ENCODE measurements at regions not wholly inside any gene's neighbourhood (a gene's known extent, or its start where the extent isn't known, plus 50 kb on each side); places are given as distances from the start of the nearest gene placed in this dataset.

GRCh38 chr6:148211777-148212324 lies 130.8 kb upstream of the SASH1 start:
- Histone ChIP-seq H3K4me1 (ENCODE audit: control insufficient read depth in 2 of 3, insufficient read depth in 2 of 3, low read depth in 1 of 3, low read length in 3 of 3) (no peaks in the 10 kb centered on the region), H3K4me3 (ENCODE audit: low read length in 3 of 3) (no peak overlapping the region), H3K27ac (ENCODE audit: low read depth in 2 of 2, low read length in 2 of 2) (no peak overlapping the region), H3K36me3 (ENCODE audit: control insufficient read depth in 2 of 3, insufficient read depth in 3 of 3, low read length in 3 of 3) (no peaks in the 10 kb centered on the region), H3K9me3 (ENCODE audit: control insufficient read depth in 2 of 3, insufficient read depth in 1 of 3, low read length in 3 of 3) (no peaks in the 10 kb centered on the region), H3K9ac (ENCODE audit: low read length in 3 of 3) (no peak overlapping the region), H3K27me3 (ENCODE audit: control insufficient read depth, insufficient read depth, low read length) (no peaks in the 10 kb centered on the region)
- DNase-seq (no peak), FAIRE-seq (no peak)
- intact Hi-C loops (cut with DNase I) = no loop called here
- no peak for TF ChIP-seq CTCF (IDR thresholded peaks at IDR 0.05; ENCODE audit: borderline replicate concordance, extremely low read depth, insufficient read depth)

GRCh38 chr6:148212366-148212765 lies 130.3 kb upstream of the SASH1 start:
- H3K4me3 ChIP-seq (ENCODE audit: low read length in 3 of 3) = no peak overlapping the region
- no peak overlapping the region for H3K27ac ChIP-seq (ENCODE audit: low read depth in 2 of 2, low read length in 2 of 2)
- no peaks in the 10 kb centered on the region for H3K9me3 ChIP-seq (ENCODE audit: control insufficient read depth in 2 of 3, insufficient read depth in 1 of 3, low read length in 3 of 3)
- no peak for DNase-seq
- H3K36me3 ChIP-seq (ENCODE audit: control insufficient read depth in 2 of 3, insufficient read depth in 3 of 3, low read length in 3 of 3) = no peaks in the 10 kb centered on the region
- no peak for FAIRE-seq
- no peak overlapping the region for H3K9ac ChIP-seq (ENCODE audit: low read length in 3 of 3)
- H3K27me3 ChIP-seq (ENCODE audit: control insufficient read depth, insufficient read depth, low read length) = no peaks in the 10 kb centered on the region
- intact Hi-C loops (cut with DNase I) = no loop called here
- H3K4me1 ChIP-seq (ENCODE audit: control insufficient read depth in 2 of 3, insufficient read depth in 2 of 3, low read depth in 1 of 3, low read length in 3 of 3) = no peaks in the 10 kb centered on the region
- TF ChIP-seq CTCF (IDR thresholded peaks at IDR 0.05; ENCODE audit: borderline replicate concordance, extremely low read depth, insufficient read depth) = no peak

- Histone ChIP-seq H3K9me3 (ENCODE audit: control insufficient read depth in 2 of 3, insufficient read depth in 1 of 3, low read length in 3 of 3) (no peaks in the 10 kb centered on the region), H3K9ac (ENCODE audit: low read length in 3 of 3) (no peak overlapping the region), H3K4me1 (ENCODE audit: control insufficient read depth in 2 of 3, insufficient read depth in 2 of 3, low read depth in 1 of 3, low read length in 3 of 3) (no peaks in the 10 kb centered on the region), H3K4me3 (ENCODE audit: low read length in 3 of 3) (no peak overlapping the region), H3K36me3 (ENCODE audit: control insufficient read depth in 2 of 3, insufficient read depth in 3 of 3, low read length in 3 of 3) (no peaks in the 10 kb centered on the region), H3K27me3 (ENCODE audit: control insufficient read depth, insufficient read depth, low read length) (no peaks in the 10 kb centered on the region), H3K27ac (ENCODE audit: low read depth in 2 of 2, low read length in 2 of 2) (no peak overlapping the region)
- FAIRE-seq (no peak), DNase-seq (no peak)
- no peak for TF ChIP-seq CTCF (IDR thresholded peaks at IDR 0.05; ENCODE audit: borderline replicate concordance, extremely low read depth, insufficient read depth)
- intact Hi-C loops (cut with DNase I) = no loop called here
Observed at GRCh38 chr6:148213366-148213765, 129.3 kb upstream of the SASH1 start.

GRCh38 chr6:148214667-148215066 lies 128.0 kb upstream of the SASH1 start:
- no peak overlapping the region for H3K4me3 ChIP-seq (ENCODE audit: low read length in 3 of 3)
- no peak overlapping the region for H3K27ac ChIP-seq (ENCODE audit: low read depth in 2 of 2, low read length in 2 of 2)
- no peak for FAIRE-seq
- intact Hi-C loops (cut with DNase I) = no loop called here
- no peak for TF ChIP-seq CTCF (IDR thresholded peaks at IDR 0.05; ENCODE audit: borderline replicate concordance, extremely low read depth, insufficient read depth)
- H3K4me1 ChIP-seq (ENCODE audit: control insufficient read depth in 2 of 3, insufficient read depth in 2 of 3, low read depth in 1 of 3, low read length in 3 of 3) = no peaks in the 10 kb centered on the region
- no peaks in the 10 kb centered on the region for H3K36me3 ChIP-seq (ENCODE audit: control insufficient read depth in 2 of 3, insufficient read depth in 3 of 3, low read length in 3 of 3)
- no peaks in the 10 kb centered on the region for H3K27me3 ChIP-seq (ENCODE audit: control insufficient read depth, insufficient read depth, low read length)
- H3K9ac ChIP-seq (ENCODE audit: low read length in 3 of 3) = no peak overlapping the region
- no peak for DNase-seq
- no peaks in the 10 kb centered on the region for H3K9me3 ChIP-seq (ENCODE audit: control insufficient read depth in 2 of 3, insufficient read depth in 1 of 3, low read length in 3 of 3)

Measured in kidney (tissue), 13 donors.